ENCODE measurements at regions not wholly inside any gene's neighbourhood (a gene's known extent, or its start where the extent isn't known, plus 50 kb on each side); places are given as distances from the start of the nearest gene placed in this dataset.

GRCh38 chr11:109851780-109852390, 241.3 kb upstream of the ZC3H12C start:
- intact Hi-C loops (cut with DNase I) = no loop called here
- Histone ChIP-seq H3K27ac (no peak overlapping the region), H3K4me1 (replicated peaks) (no peaks in the 10 kb centered on the region), H3K4me3 (no peak overlapping the region), H3K27me3 (replicated peaks; ENCODE audit: insufficient read depth) (no peaks in the 10 kb centered on the region), H3K9me3 (no peaks in the 10 kb centered on the region), H3K36me3 (no peaks in the 10 kb centered on the region)
- no peak for DNase-seq (ENCODE audit: low spot score)
- TF ChIP-seq CTCF (IDR thresholded peaks at IDR 0.05) (no peak), POLR2AphosphoS5 (IDR thresholded peaks at IDR 0.05) (no peak), POLR2A (IDR thresholded peaks at IDR 0.05) (no peak)
- 17% methylated on average over 1 of the region's 1 CpG for WGBS

GRCh38 chr11:109853156-109853776, 239.9 kb upstream of the ZC3H12C start:
- no peak overlapping the region for H3K4me3 ChIP-seq
- H3K4me1 ChIP-seq (replicated peaks) = no peaks in the 10 kb centered on the region
- no peak overlapping the region for H3K27ac ChIP-seq
- 75% methylated on average over 5 of the region's 5 CpGs for WGBS
- H3K9me3 ChIP-seq = no peaks in the 10 kb centered on the region
- TF ChIP-seq POLR2AphosphoS5 (IDR thresholded peaks at IDR 0.05) (no peak), POLR2A (IDR thresholded peaks at IDR 0.05) (no peak), CTCF (IDR thresholded peaks at IDR 0.05) (peak in 1 of 4 experiments; percentile 35)
- H3K36me3 ChIP-seq = no peaks in the 10 kb centered on the region
- no peaks in the 10 kb centered on the region for H3K27me3 ChIP-seq (replicated peaks; ENCODE audit: insufficient read depth)
- intact Hi-C loops (cut with DNase I) = no loop called here
- no peak for DNase-seq (ENCODE audit: low spot score)

GRCh38 chr11:109854731-109855130, 238.5 kb upstream of the ZC3H12C start:
- Histone ChIP-seq H3K4me1 (replicated peaks) (no peaks in the 10 kb centered on the region), H3K27me3 (replicated peaks; ENCODE audit: insufficient read depth) (no peaks in the 10 kb centered on the region), H3K27ac (no peak overlapping the region), H3K36me3 (no peaks in the 10 kb centered on the region), H3K9me3 (no peaks in the 10 kb centered on the region), H3K4me3 (no peak overlapping the region)
- DNase-seq (ENCODE audit: low spot score) = no peak
- TF ChIP-seq POLR2AphosphoS5 (IDR thresholded peaks at IDR 0.05) (no peak), CTCF (IDR thresholded peaks at IDR 0.05) (no peak), POLR2A (IDR thresholded peaks at IDR 0.05) (no peak)
- intact Hi-C loops (cut with DNase I) = no loop called here

- no peak for TF ChIP-seq POLR2A (IDR thresholded peaks at IDR 0.05)
- no peak overlapping the region for H3K4me3 ChIP-seq
- intact Hi-C loops (cut with DNase I) = no loop called here
- H3K4me1 ChIP-seq (replicated peaks) = no peaks in the 10 kb centered on the region
- H3K36me3 ChIP-seq = no peaks in the 10 kb centered on the region
- no peaks in the 10 kb centered on the region for H3K9me3 ChIP-seq
- 87% methylated on average over 2 of the region's 2 CpGs for WGBS
- DNase-seq (ENCODE audit: low spot score) = no peak
- H3K27me3 ChIP-seq (replicated peaks; ENCODE audit: insufficient read depth) = no peaks in the 10 kb centered on the region
- no peak overlapping the region for H3K27ac ChIP-seq
Observed at GRCh38 chr11:109856928-109857327, 236.3 kb upstream of the ZC3H12C start.

- Histone ChIP-seq H3K27ac (no peak overlapping the region), H3K36me3 (no peaks in the 10 kb centered on the region), H3K4me3 (no peak overlapping the region), H3K9me3 (no peaks in the 10 kb centered on the region), H3K27me3 (replicated peaks; ENCODE audit: insufficient read depth) (no peaks in the 10 kb centered on the region), H3K4me1 (replicated peaks) (no peaks in the 10 kb centered on the region)
- no peak for DNase-seq (ENCODE audit: low spot score)
- intact Hi-C loops (cut with DNase I) = no loop called here
- TF ChIP-seq POLR2A (IDR thresholded peaks at IDR 0.05) (no peak), CTCF (IDR thresholded peaks at IDR 0.05) (no peak), POLR2AphosphoS5 (IDR thresholded peaks at IDR 0.05) (no peak)
Observed at GRCh38 chr11:109857637-109858036, 235.6 kb upstream of the ZC3H12C start.

All from prostate gland (tissue), 2 donors.